H1 (cell line): ENCODE measurements at regions not wholly inside any gene's neighbourhood (a gene's known extent, or its start where the extent isn't known, plus 50 kb on each side); places are given as distances from the start of the nearest gene placed in this dataset.
A peak's percentile ranks its signal among the peaks of the same experiment; 100 is the strongest.

Source experiments
- CTCF ChIA-PET: fragments of 300-600 bp; sonication (Branson Sonifier 250); formaldehyde crosslinking; loops from one replicate; lab custom pipeline; 2021; ENCODE audit not compliant: partially characterized antibody; lab: Charles Lee
- POLR2A ChIA-PET: fragments of 300-600 bp; sonication (Branson Sonifier 250); formaldehyde crosslinking; loops from one replicate; lab custom pipeline; 2021; ENCODE audit warnings: inconsistent platforms; ENCODE audit not compliant: partially characterized antibody; lab: Charles Lee
- DNase-seq, 2 experiments: peaks; one replicate each; pipeline versions ENCODE4 v3.0.0 to v3.0.0-alpha.2; 2010 to 2022; ENCODE audit warnings: low spot score in 2 of 2, low read depth in 1 of 2, mixed read lengths in 1 of 2
- FAIRE-seq: peaks from 2 replicates; lab custom pipeline; 2011; peaks lifted over from hg19 to GRCh38; lab: Jason Lieb, UNC
- H2AFZ ChIP-seq: 2 replicates; pipeline ENCODE4 v1.8.1; 2012; ENCODE audit warnings: low read length, inconsistent platforms
- H2AK5ac ChIP-seq: 2 replicates; pipeline ENCODE4 v1.6.1; 2013; ENCODE audit warnings: low read depth, low read length
- H2BK120ac ChIP-seq: replicated peaks from 2 replicates; pipeline ENCODE3; 2013; ENCODE audit warnings: low read depth, low read length, inconsistent platforms
- H2BK12ac ChIP-seq: 2 replicates; pipeline ENCODE4 v1.6.1; 2013; ENCODE audit warnings: low read depth, low read length
- H2BK15ac ChIP-seq: 2 replicates; pipeline ENCODE4 v1.6.1; 2013; ENCODE audit warnings: low read length
- H2BK20ac ChIP-seq: 2 replicates; pipeline ENCODE4 v1.6.1; 2013; ENCODE audit warnings: low read length
- H2BK5ac ChIP-seq: 2 replicates; pipeline ENCODE4 v1.6.1; 2013; ENCODE audit warnings: low read depth, low read length
- H3K14ac ChIP-seq: 2 replicates; pipeline ENCODE4 v1.6.1; 2013; ENCODE audit warnings: inconsistent platforms; ENCODE audit not compliant: insufficient read length
- H3K18ac ChIP-seq: 2 replicates; pipeline ENCODE4 v1.6.1; 2013; ENCODE audit warnings: low read length; ENCODE audit errors: extremely low read depth
- H3K23ac ChIP-seq: 2 replicates; pipeline ENCODE4 v1.6.1; 2013; ENCODE audit warnings: inconsistent platforms; ENCODE audit not compliant: insufficient read length
- H3K23me2 ChIP-seq: 2 replicates; pipeline ENCODE4 v1.6.1; 2013; ENCODE audit warnings: low read depth, low read length
- H3K27ac ChIP-seq: 2 replicates; pipeline ENCODE4 v1.6.1; 2011; ENCODE audit warnings: low read depth, low read length, inconsistent platforms
- H3K27me3 ChIP-seq, 4 experiments: replicated peaks in 1 of 4; 1 replicate in 1 of 4; 2 replicates in 3 of 4; pipeline versions ENCODE4 v1.6.1 to v1.8.1; 2011 to 2013; ENCODE audit warnings: low read length in 3 of 4, mild to moderate bottlenecking in 3 of 4, inconsistent platforms in 2 of 4, mixed read lengths in 2 of 4, moderate library complexity in 1 of 4; ENCODE audit not compliant: control insufficient read depth in 3 of 4, insufficient read depth in 3 of 4; ENCODE audit errors: extremely low read depth in 1 of 4
- H3K36me3 ChIP-seq, 4 experiments: 2 replicates each; pipeline versions ENCODE4 v1.6.1 to v1.8.1; 2011 to 2013; ENCODE audit warnings: mild to moderate bottlenecking in 4 of 4, low read length in 3 of 4, moderate library complexity in 2 of 4, control low read depth in 1 of 4, inconsistent platforms in 1 of 4; ENCODE audit not compliant: insufficient read depth in 4 of 4, control insufficient read depth in 2 of 4
- H3K4ac ChIP-seq: replicated peaks from 2 replicates; pipeline ENCODE3; 2013; ENCODE audit warnings: low read length, low read depth, mixed read lengths, inconsistent platforms; ENCODE audit not compliant: insufficient read length
- H3K4me1 ChIP-seq, 4 experiments: replicated peaks in 1 of 4; 1 replicate in 1 of 4; 2 replicates in 3 of 4; pipeline versions ENCODE4 v1.6.1 to v1.8.1; 2011 to 2013; ENCODE audit warnings: low read length in 3 of 4, inconsistent platforms in 2 of 4, mixed read lengths in 1 of 4; ENCODE audit not compliant: insufficient read depth in 4 of 4, control insufficient read depth in 3 of 4
- H3K4me2 ChIP-seq, 2 experiments: 2 replicates each; pipeline versions ENCODE4 v1.6.1 to v1.8.1; 2011 to 2013; ENCODE audit warnings: low read depth in 2 of 2, low read length in 2 of 2, control low read depth in 1 of 2, inconsistent platforms in 1 of 2, mild to moderate bottlenecking in 1 of 2; ENCODE audit not compliant: insufficient read depth in 1 of 2
- H3K4me3 ChIP-seq, 4 experiments: fragments of 200-600, 300-600 bp in 1 of 4; sonication (generic), shearing (Covaris generic), sonication (Bioruptor Twin) in 1 of 4; 2 replicates each; pipeline versions ENCODE4 v1.5.1 to v1.8.1; 2011 to 2016; ENCODE audit warnings: low read length in 4 of 4, low read depth in 3 of 4, control low read depth in 2 of 4, inconsistent platforms in 2 of 4, mild to moderate bottlenecking in 2 of 4, mixed read lengths in 1 of 4, moderate library complexity in 1 of 4; ENCODE audit not compliant: insufficient read depth in 2 of 4; ENCODE audit errors: extremely low read depth in 1 of 4
- H3K56ac ChIP-seq: replicated peaks from 2 replicates; pipeline ENCODE3; 2013; ENCODE audit warnings: low read depth, mild to moderate bottlenecking, mixed read lengths, low read length, inconsistent platforms; ENCODE audit not compliant: insufficient read length
- H3K79me1 ChIP-seq: 2 replicates; pipeline ENCODE4 v1.6.1; 2013; ENCODE audit warnings: low read depth, low read length, control low read depth
- H3K79me2 ChIP-seq, 2 experiments: 2 replicates each; pipeline versions ENCODE4 v1.6.1 to v1.8.1; 2012 to 2013; ENCODE audit warnings: low read length in 2 of 2, mild to moderate bottlenecking in 2 of 2, inconsistent platforms in 1 of 2; ENCODE audit not compliant: insufficient read depth in 2 of 2, control insufficient read depth in 1 of 2
- H3K9ac ChIP-seq, 4 experiments: replicated peaks in 1 of 4; 1 replicate in 1 of 4; 2 replicates in 3 of 4; pipeline versions ENCODE4 v1.6.1 to v1.8.1; 2011 to 2013; ENCODE audit warnings: low read depth in 3 of 4, low read length in 3 of 4, control low read depth in 2 of 4, mild to moderate bottlenecking in 2 of 4, moderate library complexity in 2 of 4, inconsistent platforms in 1 of 4; ENCODE audit errors: extremely low read depth in 1 of 4
- H3K9me3 ChIP-seq, 2 experiments: 2 replicates each; pipeline versions ENCODE4 v1.6.1 to v1.8.1; 2012 to 2013; ENCODE audit warnings: mild to moderate bottlenecking in 2 of 2, moderate library complexity in 2 of 2, control low read depth in 1 of 2, inconsistent platforms in 1 of 2, low read depth in 1 of 2, low read length in 1 of 2, mixed read lengths in 1 of 2; ENCODE audit not compliant: insufficient read depth in 2 of 2
- H4K20me1 ChIP-seq, 2 experiments: replicated peaks in 1 of 2; 2 replicates each; pipeline versions ENCODE3 to v1.8.1; 2011 to 2013; ENCODE audit warnings: inconsistent platforms in 2 of 2, low read length in 2 of 2, mild to moderate bottlenecking in 1 of 2; ENCODE audit not compliant: insufficient read depth in 2 of 2, control insufficient read depth in 1 of 2
- H4K5ac ChIP-seq: 2 replicates; pipeline ENCODE4 v1.6.1; 2013; ENCODE audit warnings: low read length, low read depth, mixed read lengths, inconsistent platforms; ENCODE audit not compliant: insufficient read length
- H4K8ac ChIP-seq: 2 replicates; pipeline ENCODE4 v1.8.0; 2013; ENCODE audit warnings: mild to moderate bottlenecking, moderate library complexity, low read length, inconsistent platforms; ENCODE audit not compliant: insufficient read depth; ENCODE audit errors: extremely low read depth
- H4K91ac ChIP-seq: replicated peaks from 2 replicates; pipeline ENCODE3; 2013; ENCODE audit warnings: low read length, mixed read lengths, inconsistent platforms; ENCODE audit not compliant: insufficient read length
- POLR2A ChIP-seq, 2 experiments: IDR thresholded peaks; 1 replicate in 1 of 2; 2 replicates in 1 of 2; pipeline ENCODE4 v1.6.1; 2011; ENCODE audit warnings: low read depth in 2 of 2, low read length in 2 of 2, mild to moderate bottlenecking in 2 of 2; ENCODE audit errors: control extremely low read depth in 1 of 2
- RNF2 ChIP-seq: fragments of 200-900, 300-1000 bp; sonication (generic); IDR thresholded peaks from 2 replicates; pipeline ENCODE4 v1.7.1; 2016; ENCODE audit warnings: borderline replicate concordance, low read depth, mild to moderate bottlenecking, antibody characterized with exemption, low read length; ENCODE audit not compliant: poor library complexity, severe bottlenecking; ENCODE audit errors: missing control alignments
- TAF1 ChIP-seq: IDR thresholded peaks from 2 replicates; pipeline ENCODE4 v1.6.1; 2011; ENCODE audit warnings: mild to moderate bottlenecking, low read depth, low read length
- WGBS, 2 experiments: shearing (Covaris generic) in 1 of 2; methylation state at CpG; one replicate each; pipeline versions ENCODE4 v1.1.6 to v1.1.7; 2013 to 2015; ENCODE audit warnings: low lambda C conversion rate in 2 of 2, mixed read lengths in 2 of 2, inconsistent platforms in 1 of 2, low coverage in 1 of 2, missing lambda C conversion rate in 1 of 2; ENCODE audit not compliant: insufficient replicate concordance in 2 of 2, insufficient coverage in 1 of 2, insufficient read length in 1 of 2; ENCODE audit errors: extremely low coverage in 1 of 2, missing lambda C conversion rate in 1 of 2; 5-methylcytosine and 5-hydroxymethylcytosine counted together

GRCh38 chr1:106876384-106876783 is 180.1 kb upstream of the PRMT6 start:
- POLR2A ChIA-PET: no interaction called here
- no peak overlapping the region for H2AK5ac ChIP-seq
- H2BK15ac ChIP-seq: no peak overlapping the region
- no peak overlapping the region for H2BK12ac ChIP-seq
- no peaks in the 10 kb centered on the region for H3K79me1 ChIP-seq
- H3K14ac ChIP-seq: no peak overlapping the region
- H3K79me2 ChIP-seq: no peaks in the 10 kb centered on the region
- no peak overlapping the region for H3K56ac ChIP-seq
- no peaks in the 10 kb centered on the region for H3K4me1 ChIP-seq
- no peak overlapping the region for H3K4me3 ChIP-seq
- DNase-seq: no peak
- no peak overlapping the region for H3K18ac ChIP-seq
- CTCF ChIA-PET: no interaction called here
- H3K9ac ChIP-seq: no peak overlapping the region
- no peak overlapping the region for H2BK5ac ChIP-seq
- no peaks in the 10 kb centered on the region for H3K27me3 ChIP-seq
- peak overlapping the region; percentile 97; the same call in 1 of the 2 replicates for H2AFZ ChIP-seq
- WGBS, 2 experiments: 80% methylated on average over 3 of the region's 3 CpGs; no CpG with 5 or more reads in 1 of the 2 experiments
- no peak overlapping the region for H3K23ac ChIP-seq
- H2BK120ac ChIP-seq: no peak overlapping the region
- H4K91ac ChIP-seq: no peak overlapping the region
- H4K8ac ChIP-seq: no peak overlapping the region
- H3K27ac ChIP-seq: no peak overlapping the region
- no peaks in the 10 kb centered on the region for H3K9me3 ChIP-seq
- no peaks in the 10 kb centered on the region for H3K36me3 ChIP-seq
- no peak overlapping the region for H4K5ac ChIP-seq
- no peaks in the 10 kb centered on the region for H3K23me2 ChIP-seq
- H2BK20ac ChIP-seq: no peak overlapping the region
- FAIRE-seq: no peak
- H4K20me1 ChIP-seq: no peaks in the 10 kb centered on the region
- H3K4ac ChIP-seq: no peak overlapping the region
- H3K4me2 ChIP-seq: no peak overlapping the region
- TF ChIP-seq RNF2 (no peak), POLR2A (IDR thresholded peaks at IDR 0.05; ENCODE audit: control extremely low read depth in 1 of 2, low read depth in 2 of 2, low read length in 2 of 2) (no peak), TAF1 (no peak)
